ENCODE measurements at regions not wholly inside any gene's neighbourhood (a gene's known extent, or its start where the extent isn't known, plus 50 kb on each side); places are given as distances from the start of the nearest gene placed in this dataset.

- Mint-ChIP-seq H3K9me3 (peaks cover 2% of the 10 kb centered on the region; the same call in 1 of the 2 replicates), H3K27me3 (ENCODE audit: insufficient read depth) (no peaks in the 10 kb centered on the region), H3K36me3 (ENCODE audit: low read depth) (no peaks in the 10 kb centered on the region; the same call in 1 of the 2 replicates), H3K27ac (peak overlapping the region; percentile 79; the same call in 1 of the 2 replicates), H3K4me3 (peak overlapping the region; percentile 46; the same call in 1 of the 2 replicates), H3K4me1 (ENCODE audit: low read depth) (peaks cover 45% of the 10 kb centered on the region)
- TF ChIP-seq CTCF (IDR thresholded peaks at IDR 0.05) = no peak
- no peak for DNase-seq
These were observed 235.9 kb downstream of the DMRTA1 start for GRCh38 chr9:22682536-22682935.

- Mint-ChIP-seq H3K27ac (peak overlapping the region; percentile 79), H3K27me3 (ENCODE audit: insufficient read depth) (no peaks in the 10 kb centered on the region), H3K4me1 (ENCODE audit: low read depth) (peaks cover 45% of the 10 kb centered on the region), H3K36me3 (ENCODE audit: low read depth) (no peaks in the 10 kb centered on the region; the same call in 1 of the 2 replicates), H3K4me3 (peak overlapping the region; percentile 46; the same call in 1 of the 2 replicates), H3K9me3 (peaks cover 8% of the 10 kb centered on the region)
- no peak for TF ChIP-seq CTCF (IDR thresholded peaks at IDR 0.05)
- DNase-seq = peak; percentile 93
These were observed 236.5 kb downstream of the DMRTA1 start for GRCh38 chr9:22682961-22683699.

- Mint-ChIP-seq H3K4me3 (peak overlapping the region; percentile 47), H3K36me3 (ENCODE audit: low read depth) (no peaks in the 10 kb centered on the region; the same call in 1 of the 2 replicates), H3K27ac (peak overlapping the region; percentile 79), H3K4me1 (ENCODE audit: low read depth) (peaks cover 45% of the 10 kb centered on the region), H3K27me3 (ENCODE audit: insufficient read depth) (peaks cover 1% of the 10 kb centered on the region; the same call in 1 of the 2 replicates), H3K9me3 (peaks cover 8% of the 10 kb centered on the region)
- DNase-seq = peak; percentile 94
- TF ChIP-seq CTCF (IDR thresholded peaks at IDR 0.05) = no peak
These were observed 237.1 kb downstream of the DMRTA1 start for GRCh38 chr9:22683700-22684075.

- no peak overlapping the region for H3K27ac Mint-ChIP-seq
- TF ChIP-seq CTCF (IDR thresholded peaks at IDR 0.05) = no peak
- H3K9me3 Mint-ChIP-seq = no peaks in the 10 kb centered on the region
- peaks cover 1% of the 10 kb centered on the region; the same call in 1 of the 2 replicates for H3K27me3 Mint-ChIP-seq (ENCODE audit: insufficient read depth)
- no peak overlapping the region for H3K4me3 Mint-ChIP-seq
- H3K36me3 Mint-ChIP-seq (ENCODE audit: low read depth) = no peaks in the 10 kb centered on the region
- DNase-seq = peak; percentile 20
- H3K4me1 Mint-ChIP-seq (ENCODE audit: low read depth) = peaks cover 18% of the 10 kb centered on the region; the same call in 1 of the 2 replicates
These were observed 246.5 kb downstream of the DMRTA1 start for GRCh38 chr9:22693156-22693555.

GRCh38 chr9:22700171-22700570, 253.5 kb downstream of the DMRTA1 start:
- no peak overlapping the region for H3K4me3 Mint-ChIP-seq
- peak; percentile 8 for DNase-seq
- H3K27me3 Mint-ChIP-seq (ENCODE audit: insufficient read depth) = peaks cover 2% of the 10 kb centered on the region; the same call in 1 of the 2 replicates
- H3K4me1 Mint-ChIP-seq (ENCODE audit: low read depth) = peaks cover 14% of the 10 kb centered on the region; the same call in 1 of the 2 replicates
- H3K36me3 Mint-ChIP-seq (ENCODE audit: low read depth) = peaks cover 7% of the 10 kb centered on the region; the same call in 1 of the 2 replicates
- no peak overlapping the region for H3K27ac Mint-ChIP-seq
- no peak for TF ChIP-seq CTCF (IDR thresholded peaks at IDR 0.05)
- H3K9me3 Mint-ChIP-seq = peaks cover 5% of the 10 kb centered on the region; the same call in 1 of the 2 replicates
